ENCODE measurements at regions not wholly inside any gene's neighbourhood (a gene's known extent, or its start where the extent isn't known, plus 50 kb on each side); places are given as distances from the start of the nearest gene placed in this dataset.

- no peak for TF ChIP-seq IRF1 (CRISPR knock-in tag; IDR thresholded peaks at IDR 0.05)
Observed at GRCh38 chr13:107999751-108000150, 215.6 kb downstream of the LIG4 start (continued).

- Mint-ChIP-seq H3K4me3 (no peak overlapping the region), H3K27me3 (ENCODE audit: low read depth) (no peaks in the 10 kb centered on the region), H3K36me3 (no peaks in the 10 kb centered on the region), H3K9me3 (0 out of 2 replicates have a peak, but pooled peaks cover 4% of the 10 kb centered on the region), H3K4me1 (no peaks in the 10 kb centered on the region), H3K27ac (no peak overlapping the region)
- ATAC-seq (no peak), DNase-seq (ENCODE audit: low spot score) (no peak)
- ChIA-PET CTCF (no interaction called here), POLR2A (no interaction called here)
- no peak for TF ChIP-seq AFF4 (CRISPR knock-in tag; IDR thresholded peaks at IDR 0.05; ENCODE audit: borderline replicate concordance)
- no peak for TF ChIP-seq CREM (CRISPR knock-in tag; IDR thresholded peaks at IDR 0.05)
- no peak for TF ChIP-seq ELF4 (CRISPR knock-in tag; IDR thresholded peaks at IDR 0.05; ENCODE audit: low read depth)
Observed at GRCh38 chr13:107994137-107994536, 221.2 kb downstream of the LIG4 start.

- Mint-ChIP-seq H3K36me3 (no peaks in the 10 kb centered on the region), H3K9me3 (peaks cover 11% of the 10 kb centered on the region), H3K27ac (no peak overlapping the region), H3K27me3 (ENCODE audit: low read depth) (no peaks in the 10 kb centered on the region), H3K4me3 (no peak overlapping the region), H3K4me1 (no peaks in the 10 kb centered on the region)
- no peak for ATAC-seq
- ChIA-PET CTCF (no interaction called here), POLR2A (no interaction called here)
- TF ChIP-seq GRHL2 (CRISPR knock-in tag; IDR thresholded peaks at IDR 0.05; ENCODE audit: insufficient replicate concordance, severe bottlenecking) (no peak), ATF1 (CRISPR knock-in tag; IDR thresholded peaks at IDR 0.05) (no peak), CBFB (CRISPR knock-in tag; IDR thresholded peaks at IDR 0.05; ENCODE audit: low read depth) (no peak), NR2C2 (CRISPR knock-in tag; IDR thresholded peaks at IDR 0.05) (no peak), SP1 (CRISPR knock-in tag; conservative IDR thresholded peaks at IDR 0.05) (no peak), ZNF396 (CRISPR knock-in tag; IDR thresholded peaks at IDR 0.05; ENCODE audit: borderline replicate concordance) (no peak), ZNF317 (CRISPR knock-in tag; IDR thresholded peaks at IDR 0.05; ENCODE audit: borderline replicate concordance, low read depth) (no peak), PREB (CRISPR knock-in tag; IDR thresholded peaks at IDR 0.05; ENCODE audit: borderline replicate concordance) (no peak), NFYB (CRISPR knock-in tag; conservative IDR thresholded peaks at IDR 0.05; ENCODE audit: low read depth) (no peak), ATF3 (CRISPR knock-in tag; conservative IDR thresholded peaks at IDR 0.05) (no peak), ZBTB43 (CRISPR knock-in tag; IDR thresholded peaks at IDR 0.05) (no peak), ERG (CRISPR knock-in tag; IDR thresholded peaks at IDR 0.05) (no peak), SMAD4 (CRISPR knock-in tag; IDR thresholded peaks at IDR 0.05) (no peak)
- DNase-seq (ENCODE audit: low spot score), result no peak
Observed at GRCh38 chr13:107993239-107993949, 221.9 kb downstream of the LIG4 start.
